Smooth muscle cell (in vitro differentiated cells): ENCODE measurements at regions not wholly inside any gene's neighbourhood (a gene's known extent, or its start where the extent isn't known, plus 50 kb on each side); places are given as distances from the start of the nearest gene placed in this dataset.

Source experiments
- DNase-seq: peaks from one replicate; lab custom pipeline; 2025; ENCODE audit not compliant: unreplicated experiment; lab: John Stamatoyannopoulos, UW
- H2AFZ ChIP-seq: fragments of 200-600 bp; sonication (generic); 2 replicates; pipeline ENCODE4 v1.6.0; 2016; ENCODE audit warnings: antibody characterized with exemption, low read depth, mild to moderate bottlenecking
- H3F3A ChIP-seq: fragments of 200-600 bp; sonication (generic); 2 replicates; pipeline ENCODE4 v1.6.0; 2017; ENCODE audit warnings: antibody characterized with exemption, low read depth
- H3K27ac ChIP-seq: fragments of 200-600 bp; sonication (generic); 2 replicates; pipeline ENCODE4 v1.5.1; 2016; ENCODE audit warnings: low read depth, mild to moderate bottlenecking
- H3K27me3 ChIP-seq: fragments of 200-600 bp; sonication (generic); 2 replicates; pipeline ENCODE4 v1.6.1; 2016; ENCODE audit warnings: low read depth, mild to moderate bottlenecking
- H3K36me3 ChIP-seq: fragments of 200-600 bp; sonication (generic); 2 replicates; pipeline ENCODE4 v1.5.1; 2016; ENCODE audit warnings: low read depth
- H3K4me1 ChIP-seq: fragments of 200-600 bp; sonication (generic); 2 replicates; pipeline ENCODE4 v1.5.1; 2016; ENCODE audit warnings: low read depth
- H3K4me2 ChIP-seq: fragments of 200-600 bp; sonication (generic); 2 replicates; pipeline ENCODE4 v1.6.0; 2016; ENCODE audit warnings: mild to moderate bottlenecking
- H3K4me3 ChIP-seq: fragments of 200-600 bp; sonication (generic); 2 replicates; pipeline ENCODE4 v1.5.1; 2016; ENCODE audit warnings: mild to moderate bottlenecking
- H3K79me2 ChIP-seq: fragments of 200-600 bp; sonication (generic); 2 replicates; pipeline ENCODE4 v1.6.0; 2016; ENCODE audit warnings: low read depth, mild to moderate bottlenecking
- H3K9ac ChIP-seq: fragments of 200-600 bp; sonication (generic); 2 replicates; pipeline ENCODE4 v1.6.0; 2016; ENCODE audit warnings: low read depth
- H3K9me3 ChIP-seq: fragments of 200-600 bp; sonication (generic); replicated peaks from 2 replicates; pipeline ENCODE4 v1.5.1; 2016; ENCODE audit warnings: low read depth
- H4K20me1 ChIP-seq: fragments of 200-600 bp; sonication (generic); 2 replicates; pipeline ENCODE4 v1.6.0; 2016; ENCODE audit warnings: low read depth
- CTCF ChIP-seq: fragments of 200-600 bp; sonication (generic); IDR thresholded peaks from 2 replicates; pipeline ENCODE4 v1.5.1; 2017; ENCODE audit warnings: borderline replicate concordance, mild to moderate bottlenecking, antibody characterized with exemption; ENCODE audit not compliant: insufficient read depth, poor library complexity, severe bottlenecking
- WGBS: methylation state at CpG from one replicate; pipeline ENCODE4 v1.1.7; 2016; ENCODE audit warnings: low lambda C conversion rate; 5-methylcytosine and 5-hydroxymethylcytosine counted together

GRCh38 chr18:24877546-24877945 lies 417.1 kb downstream of the HRH4 start:
- H3F3A ChIP-seq = no peaks in the 10 kb centered on the region
- H4K20me1 ChIP-seq = no peaks in the 10 kb centered on the region
- no peak overlapping the region for H3K9ac ChIP-seq
- no peaks in the 10 kb centered on the region for H3K79me2 ChIP-seq
- no peak for TF ChIP-seq CTCF
- no peaks in the 10 kb centered on the region for H3K36me3 ChIP-seq
- DNase-seq = no peak
- 71% methylated on average over 6 of the region's 6 CpGs for WGBS
- H3K9me3 ChIP-seq = no peaks in the 10 kb centered on the region
- H3K27me3 ChIP-seq = no peaks in the 10 kb centered on the region
- H2AFZ ChIP-seq = no peak overlapping the region
- no peak overlapping the region for H3K27ac ChIP-seq
- peaks cover 27% of the 10 kb centered on the region for H3K4me1 ChIP-seq
- H3K4me2 ChIP-seq = no peak overlapping the region
- no peak overlapping the region for H3K4me3 ChIP-seq

GRCh38 chr18:24878289-24878688 lies 417.9 kb downstream of the HRH4 start:
- H3K36me3 ChIP-seq = no peaks in the 10 kb centered on the region
- no peaks in the 10 kb centered on the region for H3K9me3 ChIP-seq
- WGBS = 23% methylated on average over 4 of the region's 4 CpGs
- no peak overlapping the region for H3K27ac ChIP-seq
- no peak for DNase-seq
- no peaks in the 10 kb centered on the region for H3K27me3 ChIP-seq
- TF ChIP-seq CTCF = peak; percentile 67
- H4K20me1 ChIP-seq = no peaks in the 10 kb centered on the region
- H3F3A ChIP-seq = no peaks in the 10 kb centered on the region
- H3K4me1 ChIP-seq = peaks cover 27% of the 10 kb centered on the region
- no peak overlapping the region for H2AFZ ChIP-seq
- no peak overlapping the region for H3K4me3 ChIP-seq
- no peaks in the 10 kb centered on the region for H3K79me2 ChIP-seq
- H3K9ac ChIP-seq = no peak overlapping the region
- no peak overlapping the region for H3K4me2 ChIP-seq

- Histone ChIP-seq H3K27me3 (no peaks in the 10 kb centered on the region), H3K27ac (no peak overlapping the region), H3K9me3 (no peaks in the 10 kb centered on the region), H3K79me2 (no peaks in the 10 kb centered on the region), H3K4me2 (no peak overlapping the region), H3K4me1 (peaks cover 18% of the 10 kb centered on the region), H3K36me3 (no peaks in the 10 kb centered on the region), H2AFZ (no peak overlapping the region), H4K20me1 (no peaks in the 10 kb centered on the region), H3K4me3 (no peak overlapping the region), H3K9ac (no peak overlapping the region), H3F3A (peaks cover 4% of the 10 kb centered on the region)
- WGBS = 22% methylated on average over 2 of the region's 2 CpGs
- no peak for DNase-seq
- no peak for TF ChIP-seq CTCF
These were observed 424.8 kb downstream of the HRH4 start for GRCh38 chr18:24885276-24885675.

- no peaks in the 10 kb centered on the region for H3K27me3 ChIP-seq
- peak overlapping the region; percentile 36 for H3K4me2 ChIP-seq
- TF ChIP-seq CTCF = no peak
- WGBS = 3% methylated on average over 2 of the region's 2 CpGs
- no peaks in the 10 kb centered on the region for H4K20me1 ChIP-seq
- H3K4me3 ChIP-seq = no peak overlapping the region
- no peaks in the 10 kb centered on the region for H3K4me1 ChIP-seq
- no peaks in the 10 kb centered on the region for H3F3A ChIP-seq
- no peak overlapping the region for H3K9ac ChIP-seq
- no peak overlapping the region for H2AFZ ChIP-seq
- H3K27ac ChIP-seq = no peak overlapping the region
- no peaks in the 10 kb centered on the region for H3K9me3 ChIP-seq
- DNase-seq = no peak
- no peaks in the 10 kb centered on the region for H3K79me2 ChIP-seq
- no peaks in the 10 kb centered on the region for H3K36me3 ChIP-seq
These were observed 434.4 kb downstream of the HRH4 start for GRCh38 chr18:24894880-24895279.
